HEK293 (cell line): ENCODE measurements at regions not wholly inside any gene's neighbourhood (a gene's known extent, or its start where the extent isn't known, plus 50 kb on each side); places are given as distances from the start of the nearest gene placed in this dataset.
"Not testable (repeated sequence)": the region's sequence is repeated elsewhere in the genome, so short reads cannot be mapped to it uniquely, and the experiment has no call there.

Experiments
- CTCF ChIP-seq: fragments of 450-650 bp; formaldehyde crosslinking; IDR thresholded peaks from 2 replicates; pipeline ENCODE4 v1.5.1; 2016; ENCODE audit warnings: missing biosample characterization, missing genetic modification characterization
- HOXD13 ChIP-seq: sonication (generic); formaldehyde crosslinking; IDR thresholded peaks from 2 replicates; pipeline ENCODE4 v1.8.0; 2022; ENCODE audit warnings: missing genetic modification reagents, borderline replicate concordance
- KLF10 ChIP-seq: fragments of 450-650 bp; IDR thresholded peaks from 2 replicates; pipeline ENCODE4 v1.5.1; 2018; ENCODE audit warnings: missing biosample characterization, mild to moderate bottlenecking, missing genetic modification characterization
- OVOL3 ChIP-seq: fragments of 450-650 bp; formaldehyde crosslinking; IDR thresholded peaks from 2 replicates; pipeline ENCODE4 v1.5.1; 2016; ENCODE audit warnings: missing biosample characterization, missing genetic modification characterization
- ZNF175 ChIP-seq: fragments of 450-650 bp; formaldehyde crosslinking; IDR thresholded peaks from 2 replicates; pipeline ENCODE4 v1.5.1; 2016; ENCODE audit warnings: missing biosample characterization, missing genetic modification characterization
- ZNF19 ChIP-seq: fragments of 450-650 bp; formaldehyde crosslinking; IDR thresholded peaks from 2 replicates; pipeline ENCODE4; 2016; ENCODE audit warnings: missing biosample characterization, missing genetic modification characterization, low read depth
- ZSCAN18 ChIP-seq: fragments of 450-650 bp; formaldehyde crosslinking; IDR thresholded peaks from 2 replicates; pipeline ENCODE4 v1.5.1; 2016; ENCODE audit warnings: missing biosample characterization, missing genetic modification characterization
- TF ChIP-seq, protein P1 (sequence below): fragments of 450-650 bp; formaldehyde crosslinking; IDR thresholded peaks from 2 replicates; pipeline ENCODE4 v1.5.1; 2016; ENCODE audit warnings: missing biosample characterization, missing genetic modification characterization

DNA sequence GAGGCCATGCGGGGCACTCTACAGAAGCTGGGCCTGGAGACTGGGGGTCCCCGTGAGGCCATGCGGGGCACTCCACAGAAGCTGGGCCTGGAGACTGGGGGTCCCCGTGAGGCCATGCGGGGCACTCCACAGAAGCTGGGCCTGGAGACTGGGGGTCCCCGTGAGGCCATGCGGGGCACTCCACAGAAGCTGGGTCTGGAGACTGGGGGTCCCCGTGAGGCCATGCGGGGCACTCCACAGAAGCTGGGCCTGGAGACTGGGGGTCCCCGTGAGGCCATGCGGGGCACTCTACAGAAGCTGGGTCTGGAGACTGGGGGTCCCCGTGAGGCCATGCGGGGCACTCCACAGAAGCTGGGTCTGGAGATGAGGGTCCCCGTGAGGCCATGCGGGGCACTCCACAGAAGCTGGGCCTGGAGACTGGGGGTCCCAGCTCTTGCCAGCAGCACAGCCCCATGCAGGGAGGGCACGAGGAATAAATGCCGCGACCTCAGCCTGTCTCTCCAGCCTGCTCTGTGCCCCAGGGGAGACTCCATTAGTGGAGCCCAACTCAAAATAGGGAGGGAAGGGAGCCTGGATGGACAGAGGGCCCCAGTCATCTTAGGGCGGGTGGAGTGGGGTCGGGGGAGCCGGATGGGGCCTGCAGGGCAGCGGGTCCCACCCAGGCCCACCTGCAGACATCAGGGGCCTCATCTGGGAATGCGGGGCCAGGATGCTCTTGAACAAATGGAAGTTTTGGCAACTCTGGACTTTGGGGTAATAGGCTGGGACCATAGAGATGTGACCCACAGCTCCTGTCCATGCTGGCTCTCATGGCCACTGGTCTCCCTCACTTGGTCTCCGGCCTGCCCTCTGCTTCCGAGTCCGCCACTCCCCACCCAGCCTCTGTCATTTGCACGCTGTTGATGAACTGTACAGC, 343.6 kb upstream of the SFSWAP start:
- not testable (repeated sequence) for TF ChIP-seq ZNF175 (tag by site-specific recombination); ZSCAN18 (tag by site-specific recombination); CTCF; ZNF19; KLF10; OVOL3 (tag by site-specific recombination); HOXD13 (CRISPR knock-in tag)
- TF ChIP-seq, protein P1, sequence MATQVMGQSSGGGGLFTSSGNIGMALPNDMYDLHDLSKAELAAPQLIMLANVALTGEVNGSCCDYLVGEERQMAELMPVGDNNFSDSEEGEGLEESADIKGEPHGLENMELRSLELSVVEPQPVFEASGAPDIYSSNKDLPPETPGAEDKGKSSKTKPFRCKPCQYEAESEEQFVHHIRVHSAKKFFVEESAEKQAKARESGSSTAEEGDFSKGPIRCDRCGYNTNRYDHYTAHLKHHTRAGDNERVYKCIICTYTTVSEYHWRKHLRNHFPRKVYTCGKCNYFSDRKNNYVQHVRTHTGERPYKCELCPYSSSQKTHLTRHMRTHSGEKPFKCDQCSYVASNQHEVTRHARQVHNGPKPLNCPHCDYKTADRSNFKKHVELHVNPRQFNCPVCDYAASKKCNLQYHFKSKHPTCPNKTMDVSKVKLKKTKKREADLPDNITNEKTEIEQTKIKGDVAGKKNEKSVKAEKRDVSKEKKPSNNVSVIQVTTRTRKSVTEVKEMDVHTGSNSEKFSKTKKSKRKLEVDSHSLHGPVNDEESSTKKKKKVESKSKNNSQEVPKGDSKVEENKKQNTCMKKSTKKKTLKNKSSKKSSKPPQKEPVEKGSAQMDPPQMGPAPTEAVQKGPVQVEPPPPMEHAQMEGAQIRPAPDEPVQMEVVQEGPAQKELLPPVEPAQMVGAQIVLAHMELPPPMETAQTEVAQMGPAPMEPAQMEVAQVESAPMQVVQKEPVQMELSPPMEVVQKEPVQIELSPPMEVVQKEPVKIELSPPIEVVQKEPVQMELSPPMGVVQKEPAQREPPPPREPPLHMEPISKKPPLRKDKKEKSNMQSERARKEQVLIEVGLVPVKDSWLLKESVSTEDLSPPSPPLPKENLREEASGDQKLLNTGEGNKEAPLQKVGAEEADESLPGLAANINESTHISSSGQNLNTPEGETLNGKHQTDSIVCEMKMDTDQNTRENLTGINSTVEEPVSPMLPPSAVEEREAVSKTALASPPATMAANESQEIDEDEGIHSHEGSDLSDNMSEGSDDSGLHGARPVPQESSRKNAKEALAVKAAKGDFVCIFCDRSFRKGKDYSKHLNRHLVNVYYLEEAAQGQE, result not testable (repeated sequence)
